MM.1S (cell line): ENCODE measurements at regions not wholly inside any gene's neighbourhood (a gene's known extent, or its start where the extent isn't known, plus 50 kb on each side); places are given as distances from the start of the nearest gene placed in this dataset.

Experiments used
- DNase-seq: peaks from one replicate; pipeline ENCODE4 v3.0.0-alpha.2; 2015
- H2AFZ ChIP-seq: fragments of 300-600 bp; sonication (generic); 2 replicates; pipeline ENCODE4 v1.6.0; 2016; ENCODE audit warnings: antibody characterized with exemption, low read length
- H3F3A ChIP-seq: fragments of 300-600 bp; sonication (generic); 2 replicates; pipeline ENCODE4 v1.6.1; 2016; ENCODE audit warnings: mild to moderate bottlenecking, antibody characterized with exemption, low read length, moderate library complexity, mixed read lengths; ENCODE audit not compliant: insufficient read depth
- H3K27ac ChIP-seq: fragments of 300-600 bp; sonication (generic); 2 replicates; pipeline ENCODE4 v1.5.1; 2016; ENCODE audit warnings: mild to moderate bottlenecking, low read length
- H3K27me3 ChIP-seq: fragments of 300-600 bp; sonication (generic); replicated peaks from 2 replicates; pipeline ENCODE4 v1.6.0; 2016; ENCODE audit warnings: low read length; ENCODE audit not compliant: insufficient read depth
- H3K36me3 ChIP-seq: fragments of 300-600 bp; sonication (generic); replicated peaks from 2 replicates; pipeline ENCODE4 v1.6.1; 2016; ENCODE audit warnings: mild to moderate bottlenecking, low read length, mixed read lengths; ENCODE audit not compliant: insufficient read depth
- H3K4me1 ChIP-seq: fragments of 300-600 bp; sonication (generic); 2 replicates; pipeline ENCODE4 v1.6.1; 2016; ENCODE audit warnings: low read length, mixed read lengths
- H3K4me2 ChIP-seq: fragments of 300-600 bp; sonication (generic); 2 replicates; pipeline ENCODE4 v1.6.0; 2016; ENCODE audit warnings: low read depth, low read length
- H3K4me3 ChIP-seq: fragments of 300-600 bp; sonication (generic); 2 replicates; pipeline ENCODE4 v1.5.1; 2016; ENCODE audit warnings: low read length, mixed read lengths
- H3K79me2 ChIP-seq: fragments of 300-600 bp; sonication (generic); 2 replicates; pipeline ENCODE4 v1.6.1; 2016; ENCODE audit warnings: mixed run types, low read length, mixed read lengths
- H3K9ac ChIP-seq: fragments of 300-600 bp; sonication (generic); 2 replicates; pipeline ENCODE4 v1.6.1; 2016; ENCODE audit warnings: low read length, mixed read lengths
- H3K9me2 ChIP-seq: fragments of 300-600 bp; sonication (generic); replicated peaks from 2 replicates; pipeline ENCODE4 v1.6.1; 2016; ENCODE audit warnings: mild to moderate bottlenecking, low read length, mixed read lengths; ENCODE audit not compliant: insufficient read depth
- H3K9me3 ChIP-seq: fragments of 300-600 bp; sonication (generic); replicated peaks from 2 replicates; pipeline ENCODE4 v1.6.1; 2016; ENCODE audit warnings: mild to moderate bottlenecking, low read length, mixed read lengths; ENCODE audit not compliant: insufficient read depth
- H4K20me1 ChIP-seq: fragments of 300-600 bp; sonication (generic); 2 replicates; pipeline ENCODE4 v1.6.1; 2016; ENCODE audit warnings: mild to moderate bottlenecking, low read length, moderate library complexity, mixed read lengths; ENCODE audit not compliant: insufficient read depth
- EZH2 ChIP-seq: fragments of 300-600 bp; sonication (generic); optimal IDR thresholded peaks from 2 replicates; pipeline ENCODE3; 2017; ENCODE audit warnings: low read depth, mild to moderate bottlenecking, antibody characterized with exemption, low read length, mixed read lengths
- EZH2phosphoT487 ChIP-seq: fragments of 300-600 bp; sonication (generic); IDR thresholded peaks from 2 replicates; pipeline ENCODE4 v1.6.1; 2018; ENCODE audit warnings: antibody characterized with exemption, low read length
- TF ChIP-seq, protein P1 (sequence below): fragments of 300-600 bp; sonication (generic); IDR thresholded peaks from 2 replicates; pipeline ENCODE4 v1.5.1; 2016; ENCODE audit warnings: antibody characterized with exemption, low read length, mixed read lengths

DNA sequence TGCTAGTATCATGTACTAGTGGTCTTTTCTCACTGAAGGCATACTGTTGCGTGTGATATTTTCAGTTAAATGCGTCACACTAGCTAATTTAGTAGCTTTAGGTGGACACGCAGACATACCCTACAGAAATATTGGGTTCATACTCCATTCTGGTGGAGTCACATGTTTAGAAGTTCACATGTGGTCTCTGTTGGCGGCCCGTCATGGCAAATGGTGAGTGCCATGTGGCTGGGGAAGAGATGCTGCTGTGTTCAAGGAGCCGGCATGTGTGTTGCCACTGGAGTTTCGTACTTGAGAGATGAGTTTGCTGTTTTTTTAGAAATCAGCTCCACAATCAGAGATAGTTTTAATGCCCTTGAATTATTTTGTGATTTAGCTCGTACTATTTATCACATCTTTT is 454.6 kb downstream of the PCNX1 start:
- TF ChIP-seq EZH2phosphoT487 = no peak
- no peak for DNase-seq
- H3K27me3 ChIP-seq = no peaks in the 10 kb centered on the region
- H2AFZ ChIP-seq = no peak overlapping the region
- no peak overlapping the region for H3K4me3 ChIP-seq
- no peaks in the 10 kb centered on the region for H4K20me1 ChIP-seq
- H3K4me1 ChIP-seq = no peaks in the 10 kb centered on the region
- peaks cover 11% of the 10 kb centered on the region for H3K79me2 ChIP-seq
- H3F3A ChIP-seq = no peaks in the 10 kb centered on the region
- no peaks in the 10 kb centered on the region for H3K9me2 ChIP-seq
- no peaks in the 10 kb centered on the region for H3K36me3 ChIP-seq
- no peak overlapping the region for H3K27ac ChIP-seq
- H3K9me3 ChIP-seq = no peaks in the 10 kb centered on the region
- no peak overlapping the region for H3K9ac ChIP-seq
- no peak overlapping the region for H3K4me2 ChIP-seq

DNA sequence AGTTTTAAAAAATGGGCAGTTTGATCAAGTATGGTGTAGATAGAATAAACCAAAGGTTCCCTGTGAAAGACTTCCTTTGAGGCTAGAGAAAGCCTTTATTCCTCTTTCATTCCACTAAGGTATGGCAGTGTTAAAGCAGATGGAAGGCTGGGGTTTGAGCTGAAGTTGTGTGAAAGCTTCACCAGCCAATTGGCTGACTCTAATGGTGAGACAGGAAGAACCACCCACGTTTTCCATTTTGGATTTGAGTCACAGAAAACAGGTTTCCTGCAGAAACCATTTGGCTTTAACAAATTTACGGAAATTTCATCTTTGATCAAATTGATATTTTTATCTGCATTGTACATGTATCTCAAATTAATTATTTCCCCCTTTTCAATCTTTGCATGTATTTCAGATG is 455.0 kb downstream of the PCNX1 start:
- H3K9ac ChIP-seq = no peak overlapping the region
- H3K4me2 ChIP-seq = no peak overlapping the region

DNA sequence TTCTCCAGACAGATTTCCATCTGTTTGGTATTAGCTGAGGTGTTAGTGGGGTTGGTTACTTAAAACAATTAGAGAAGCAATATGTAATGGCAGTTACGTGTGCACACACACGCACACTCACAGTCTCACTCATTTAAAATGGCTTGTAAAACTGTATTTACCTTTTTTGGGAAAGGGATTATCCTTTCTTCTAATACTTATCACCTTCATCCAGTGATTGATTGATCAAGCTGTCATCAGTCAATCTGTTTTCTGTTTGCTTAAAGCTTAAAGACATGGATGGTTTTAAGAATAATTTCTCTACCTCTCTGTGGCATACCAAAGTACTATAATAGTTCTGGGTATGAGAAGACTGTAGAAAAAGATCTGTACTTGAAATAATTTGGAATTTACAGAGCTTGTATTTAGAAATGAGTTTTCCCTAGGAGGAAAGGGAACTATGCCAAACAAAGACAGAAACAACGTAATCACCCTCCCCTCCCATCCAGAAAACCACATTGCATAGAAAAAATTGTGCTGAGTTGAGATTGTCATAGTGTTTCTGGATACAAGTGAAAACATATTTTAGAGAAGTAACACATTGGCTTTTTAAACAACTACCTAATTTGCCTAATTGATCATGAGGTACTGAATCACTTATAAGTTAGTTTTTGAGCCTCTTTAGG is 455.8 kb downstream of the PCNX1 start:
- Histone ChIP-seq H3K9me2 (no peaks in the 10 kb centered on the region), H3K36me3 (no peaks in the 10 kb centered on the region), H3K4me3 (no peak overlapping the region), H3K79me2 (peaks cover 11% of the 10 kb centered on the region), H3F3A (no peaks in the 10 kb centered on the region), H3K9ac (no peak overlapping the region), H3K9me3 (no peaks in the 10 kb centered on the region), H3K27me3 (no peaks in the 10 kb centered on the region), H3K4me2 (no peak overlapping the region), H4K20me1 (no peaks in the 10 kb centered on the region), H3K27ac (no peak overlapping the region), H2AFZ (no peak overlapping the region), H3K4me1 (no peaks in the 10 kb centered on the region)
- DNase-seq = no peak
- TF ChIP-seq, protein P1, sequence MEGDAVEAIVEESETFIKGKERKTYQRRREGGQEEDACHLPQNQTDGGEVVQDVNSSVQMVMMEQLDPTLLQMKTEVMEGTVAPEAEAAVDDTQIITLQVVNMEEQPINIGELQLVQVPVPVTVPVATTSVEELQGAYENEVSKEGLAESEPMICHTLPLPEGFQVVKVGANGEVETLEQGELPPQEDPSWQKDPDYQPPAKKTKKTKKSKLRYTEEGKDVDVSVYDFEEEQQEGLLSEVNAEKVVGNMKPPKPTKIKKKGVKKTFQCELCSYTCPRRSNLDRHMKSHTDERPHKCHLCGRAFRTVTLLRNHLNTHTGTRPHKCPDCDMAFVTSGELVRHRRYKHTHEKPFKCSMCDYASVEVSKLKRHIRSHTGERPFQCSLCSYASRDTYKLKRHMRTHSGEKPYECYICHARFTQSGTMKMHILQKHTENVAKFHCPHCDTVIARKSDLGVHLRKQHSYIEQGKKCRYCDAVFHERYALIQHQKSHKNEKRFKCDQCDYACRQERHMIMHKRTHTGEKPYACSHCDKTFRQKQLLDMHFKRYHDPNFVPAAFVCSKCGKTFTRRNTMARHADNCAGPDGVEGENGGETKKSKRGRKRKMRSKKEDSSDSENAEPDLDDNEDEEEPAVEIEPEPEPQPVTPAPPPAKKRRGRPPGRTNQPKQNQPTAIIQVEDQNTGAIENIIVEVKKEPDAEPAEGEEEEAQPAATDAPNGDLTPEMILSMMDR = no peak
- no peak for TF ChIP-seq EZH2
- no peak for TF ChIP-seq EZH2phosphoT487

More for the DNA sequence above, 455.0 kb downstream of the PCNX1 start:
- Histone ChIP-seq H3K27me3 (no peaks in the 10 kb centered on the region), H3K4me3 (no peak overlapping the region), H4K20me1 (no peaks in the 10 kb centered on the region), H3K79me2 (peaks cover 11% of the 10 kb centered on the region), H3K36me3 (no peaks in the 10 kb centered on the region), H3K9me3 (no peaks in the 10 kb centered on the region), H3K9me2 (no peaks in the 10 kb centered on the region), H2AFZ (no peak overlapping the region), H3F3A (no peaks in the 10 kb centered on the region), H3K4me1 (no peaks in the 10 kb centered on the region), H3K27ac (no peak overlapping the region)
- TF ChIP-seq, protein P1 = no peak
- TF ChIP-seq EZH2phosphoT487 (no peak), EZH2 (no peak)
- no peak for DNase-seq

DNA sequence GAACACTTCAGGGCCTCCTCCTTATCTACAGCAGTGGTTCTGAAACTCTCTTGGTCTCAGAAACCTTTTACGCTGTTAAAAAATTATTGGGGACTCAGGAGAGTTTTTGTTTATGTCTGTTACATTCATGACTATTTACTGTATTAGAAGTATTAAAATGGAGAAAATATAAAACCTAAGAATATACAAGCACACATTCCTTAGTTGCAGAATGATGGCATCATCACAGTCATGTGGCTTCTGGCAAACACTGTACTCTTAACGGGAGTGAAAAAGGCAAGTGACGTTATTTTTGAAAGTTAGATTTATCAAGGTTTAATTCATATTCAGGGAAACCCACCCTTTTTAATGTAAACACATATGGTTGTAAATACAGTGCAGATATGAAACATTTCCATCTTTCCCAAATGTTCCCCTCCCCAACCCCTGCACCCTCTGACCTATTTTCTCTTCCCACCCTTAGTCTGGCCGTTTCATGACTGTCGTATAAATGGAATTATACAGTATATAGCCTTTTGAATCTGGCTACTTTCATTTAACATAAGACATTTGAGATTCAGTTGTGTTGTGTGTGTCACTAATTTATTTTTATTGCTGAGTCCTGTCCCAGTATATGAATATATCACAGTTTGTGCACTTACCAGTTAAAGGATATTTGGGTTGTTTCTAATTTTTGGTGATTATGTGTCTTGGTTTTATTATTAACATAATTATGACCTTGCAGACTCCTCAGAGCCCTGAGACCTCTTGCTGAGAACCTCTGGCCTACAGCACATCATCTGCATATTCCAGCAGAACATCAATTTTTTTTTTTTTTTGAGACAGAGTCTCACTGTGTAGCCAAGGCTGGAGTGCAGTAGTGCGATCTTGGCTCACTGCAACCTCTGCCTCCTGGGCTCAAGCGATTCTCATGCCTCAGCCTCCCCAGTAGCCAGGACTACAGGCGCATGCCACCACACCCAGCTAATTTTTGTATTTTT is 457.0 kb downstream of the PCNX1 start:
- Histone ChIP-seq H4K20me1 (no peaks in the 10 kb centered on the region), H3K9ac (no peak overlapping the region), H3K27me3 (no peaks in the 10 kb centered on the region), H3K4me2 (no peak overlapping the region), H3K9me2 (no peaks in the 10 kb centered on the region), H3K79me2 (peaks cover 11% of the 10 kb centered on the region), H3F3A (no peaks in the 10 kb centered on the region), H3K27ac (no peak overlapping the region), H3K4me3 (no peak overlapping the region), H3K4me1 (no peaks in the 10 kb centered on the region), H2AFZ (no peak overlapping the region), H3K9me3 (no peaks in the 10 kb centered on the region), H3K36me3 (no peaks in the 10 kb centered on the region)
- DNase-seq = no peak
- TF ChIP-seq EZH2phosphoT487 = no peak
- TF ChIP-seq, protein P1 = no peak
